ENCODE measurements at regions not wholly inside any gene's neighbourhood (a gene's known extent, or its start where the extent isn't known, plus 50 kb on each side); places are given as distances from the start of the nearest gene placed in this dataset.

DNA sequence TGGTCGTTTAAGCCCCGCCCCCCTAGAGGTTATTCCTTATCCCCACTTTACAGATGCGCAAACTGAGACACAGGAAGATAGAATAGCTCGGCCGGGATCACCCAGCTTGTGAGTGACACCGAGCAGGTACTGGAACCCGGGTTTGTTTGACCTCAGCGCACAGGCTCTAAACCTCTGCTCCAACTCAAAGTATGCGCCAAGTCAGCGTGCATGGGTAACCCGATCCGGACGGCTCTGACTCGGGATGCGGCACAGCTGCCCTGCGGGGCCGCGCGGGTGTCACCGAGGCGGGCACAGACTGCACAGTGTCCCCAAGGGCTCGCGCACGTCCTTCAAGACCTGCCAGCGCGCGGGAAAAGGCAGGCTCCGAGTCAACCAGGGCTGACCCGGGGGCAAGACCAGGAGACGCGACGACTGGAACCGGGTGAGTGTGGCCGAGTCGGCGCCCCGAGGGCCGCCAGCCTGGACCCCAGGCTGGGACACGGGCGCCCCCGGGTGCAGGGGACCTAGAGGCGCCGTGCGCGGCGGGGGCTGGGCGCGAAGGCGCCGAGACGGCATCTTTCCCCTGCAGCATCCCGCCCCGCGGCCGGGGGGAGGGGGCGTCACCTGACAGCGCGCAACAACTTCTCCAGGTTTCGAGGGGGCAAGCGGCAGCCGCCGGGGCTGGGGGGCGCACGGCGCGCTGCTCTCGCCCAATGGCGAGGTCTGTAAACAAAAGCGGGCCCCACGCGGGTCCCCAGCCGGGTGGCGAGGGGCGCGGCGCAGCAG lies 101.9 kb upstream of the SOD1 start:
- DNase-seq (ENCODE audit: extremely low read depth, low read depth), result no peak
- TF ChIP-seq, protein P1, sequence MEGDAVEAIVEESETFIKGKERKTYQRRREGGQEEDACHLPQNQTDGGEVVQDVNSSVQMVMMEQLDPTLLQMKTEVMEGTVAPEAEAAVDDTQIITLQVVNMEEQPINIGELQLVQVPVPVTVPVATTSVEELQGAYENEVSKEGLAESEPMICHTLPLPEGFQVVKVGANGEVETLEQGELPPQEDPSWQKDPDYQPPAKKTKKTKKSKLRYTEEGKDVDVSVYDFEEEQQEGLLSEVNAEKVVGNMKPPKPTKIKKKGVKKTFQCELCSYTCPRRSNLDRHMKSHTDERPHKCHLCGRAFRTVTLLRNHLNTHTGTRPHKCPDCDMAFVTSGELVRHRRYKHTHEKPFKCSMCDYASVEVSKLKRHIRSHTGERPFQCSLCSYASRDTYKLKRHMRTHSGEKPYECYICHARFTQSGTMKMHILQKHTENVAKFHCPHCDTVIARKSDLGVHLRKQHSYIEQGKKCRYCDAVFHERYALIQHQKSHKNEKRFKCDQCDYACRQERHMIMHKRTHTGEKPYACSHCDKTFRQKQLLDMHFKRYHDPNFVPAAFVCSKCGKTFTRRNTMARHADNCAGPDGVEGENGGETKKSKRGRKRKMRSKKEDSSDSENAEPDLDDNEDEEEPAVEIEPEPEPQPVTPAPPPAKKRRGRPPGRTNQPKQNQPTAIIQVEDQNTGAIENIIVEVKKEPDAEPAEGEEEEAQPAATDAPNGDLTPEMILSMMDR (IDR thresholded peaks at IDR 0.05; ENCODE audit: low read depth, low read length), result no peak

GRCh38 chr21:31556662-31557061 lies 102.8 kb upstream of the SOD1 start:
- TF ChIP-seq, protein P1 (IDR thresholded peaks at IDR 0.05; ENCODE audit: low read depth, low read length), result no peak
- DNase-seq (ENCODE audit: extremely low read depth, low read depth), result no peak

DNA sequence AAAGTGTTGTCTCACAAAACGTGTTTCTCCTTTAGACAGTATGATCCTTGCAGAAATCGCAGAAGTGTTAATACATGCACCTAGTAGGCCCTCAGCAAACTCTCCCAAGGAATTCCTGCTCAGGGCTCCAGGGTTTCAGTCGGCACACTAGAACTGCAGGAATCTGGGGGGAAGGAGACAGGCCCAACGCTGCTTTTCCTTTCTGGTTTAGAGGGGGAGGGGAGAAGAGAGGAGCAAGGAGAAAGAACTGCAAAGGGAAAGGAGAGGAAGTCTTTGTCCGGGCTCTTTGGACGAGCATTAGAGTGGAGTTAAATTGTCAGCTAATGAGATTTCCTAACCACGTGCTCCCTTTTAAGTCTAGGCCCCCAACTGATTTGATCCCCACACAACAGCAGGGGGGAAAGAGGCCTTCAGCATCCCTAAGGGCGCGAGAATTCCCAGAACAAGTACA lies 103.7 kb upstream of the SOD1 start:
- TF ChIP-seq, protein P1 (IDR thresholded peaks at IDR 0.05; ENCODE audit: low read depth, low read length), result no peak
- no peak for DNase-seq (ENCODE audit: extremely low read depth, low read depth)

DNA sequence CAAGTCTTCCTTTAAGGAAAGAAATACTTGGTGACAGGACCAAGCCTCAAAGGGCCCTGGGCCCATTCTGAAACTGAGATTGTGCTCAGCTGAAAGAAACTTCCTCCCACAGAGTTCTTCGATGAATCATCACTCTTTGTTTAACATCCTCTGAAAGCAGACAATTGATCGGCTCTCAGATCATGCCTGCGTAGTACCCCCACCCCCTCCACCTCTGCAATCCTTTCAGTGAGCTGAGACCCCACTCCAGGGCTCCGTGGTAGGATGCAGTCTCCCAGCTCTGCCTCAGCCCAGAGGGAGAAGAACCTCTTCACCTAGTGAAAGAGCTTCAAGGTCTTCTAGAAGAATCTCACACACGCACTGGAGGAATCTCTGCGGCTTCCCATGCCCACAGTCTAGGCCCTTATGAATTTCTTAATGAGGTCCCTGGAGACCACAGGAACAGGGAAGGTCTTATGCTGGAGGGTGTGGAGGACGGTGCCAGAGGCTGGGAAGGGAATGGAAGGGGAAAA lies 104.9 kb upstream of the SOD1 start:
- no peak for DNase-seq (ENCODE audit: extremely low read depth, low read depth)
- TF ChIP-seq, protein P1 (IDR thresholded peaks at IDR 0.05; ENCODE audit: low read depth, low read length), result no peak

DNA sequence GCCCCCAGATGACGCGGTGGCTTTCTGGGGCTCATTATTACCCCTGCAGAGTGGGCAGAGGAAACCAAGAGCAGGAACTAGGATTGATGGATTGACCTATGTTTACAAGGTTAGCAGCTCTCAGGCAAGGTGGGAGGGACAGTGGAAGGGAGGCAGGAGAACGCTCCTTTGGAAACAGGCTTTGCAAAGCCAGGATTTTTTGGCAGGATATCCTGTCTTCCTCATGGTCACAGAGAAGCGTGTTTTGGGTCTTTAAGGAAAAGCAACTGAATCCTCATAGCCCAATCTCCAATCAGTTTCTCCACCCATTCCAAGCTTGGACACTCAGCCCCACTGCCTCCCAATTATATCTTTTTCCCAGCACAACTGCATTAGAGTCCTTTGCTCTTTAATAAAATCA lies 105.6 kb upstream of the SOD1 start:
- TF ChIP-seq, protein P1 (IDR thresholded peaks at IDR 0.05; ENCODE audit: low read depth, low read length), result no peak
- DNase-seq (ENCODE audit: extremely low read depth, low read depth), result no peak

DNA sequence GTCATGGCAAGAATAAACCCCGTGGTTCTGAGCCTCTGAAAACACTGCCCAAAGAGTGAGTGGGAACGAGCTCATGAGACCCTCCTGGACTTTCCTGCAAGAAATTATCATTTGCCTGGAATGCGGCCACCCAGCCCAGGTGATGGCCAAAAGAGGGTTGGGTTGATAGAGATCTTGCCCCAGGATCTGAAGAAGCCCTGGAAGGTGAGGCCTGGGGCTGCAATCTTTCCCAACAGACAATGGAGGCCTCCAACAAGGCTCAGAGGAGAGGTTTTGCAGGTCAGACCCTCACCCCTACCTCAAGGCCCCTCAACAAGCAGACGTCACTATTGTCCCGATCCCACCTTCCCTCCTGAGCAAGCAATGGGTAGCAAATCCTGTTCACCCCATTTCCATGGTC lies 106.0 kb upstream of the SOD1 start:
- TF ChIP-seq, protein P1 (IDR thresholded peaks at IDR 0.05; ENCODE audit: low read depth, low read length), result no peak
- DNase-seq (ENCODE audit: extremely low read depth, low read depth), result no peak

DNA sequence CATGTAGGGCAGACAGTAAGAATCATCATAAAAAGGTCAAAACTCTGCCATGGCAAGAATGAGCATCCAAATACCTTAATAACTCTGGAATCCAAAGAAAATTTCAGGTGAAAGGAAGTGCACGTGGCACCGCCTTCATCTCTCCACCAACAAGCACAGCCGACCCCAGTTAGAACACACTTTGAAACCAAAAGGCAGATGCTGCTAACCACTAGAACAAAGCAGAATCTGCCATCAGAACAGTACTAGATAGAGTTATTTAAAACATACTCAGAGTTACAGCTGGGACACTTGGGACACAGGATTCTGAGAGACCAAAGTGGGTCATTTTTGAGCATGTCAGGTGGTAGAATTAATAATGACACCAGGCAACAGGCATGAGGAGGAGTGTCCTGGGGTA lies 106.7 kb upstream of the SOD1 start:
- DNase-seq (ENCODE audit: extremely low read depth, low read depth), result no peak
- TF ChIP-seq, protein P1 (IDR thresholded peaks at IDR 0.05; ENCODE audit: low read depth, low read length), result no peak
